Panc1 (cell line): ENCODE measurements at regions not wholly inside any gene's neighbourhood (a gene's known extent, or its start where the extent isn't known, plus 50 kb on each side); places are given as distances from the start of the nearest gene placed in this dataset.

Experiments
- ATAC-seq: fragments of 200-7000 bp; cut with Tn5 transposase; 2 replicates; pipeline ENCODE4 v1.9.1; 2020; ENCODE audit warnings: mild to moderate bottlenecking, moderate library complexity
- BruUV-seq: library from RNA; stranded (reverse); fragments of 400-500 nt; replicated peaks from 2 replicates; lab custom pipeline; 2021; lab: Mats Ljungman, UMichigan
- CTCF ChIA-PET: fragments of 300-600 bp; sonication (Branson Sonifier 250); formaldehyde crosslinking; loops from one replicate; lab custom pipeline; 2022; ENCODE audit warnings: antibody characterized with exemption; lab: Charles Lee
- POLR2A ChIA-PET: fragments of 300-600 bp; sonication (Branson Sonifier 250); formaldehyde crosslinking; loops from one replicate; lab custom pipeline; 2022; ENCODE audit warnings: antibody characterized with exemption; lab: Charles Lee
- DNase-seq: peaks from one replicate; pipeline ENCODE4 v3.0.0-alpha.2; 2010; ENCODE audit warnings: low read depth, low spot score
- H3K27ac ChIP-seq: 2 replicates; pipeline ENCODE4 v1.5.1; 2011; ENCODE audit warnings: mild to moderate bottlenecking, low read length, inconsistent platforms
- H3K27me3 ChIP-seq: fragments of 200-500 bp; sonication (Bioruptor generic); 2 replicates; pipeline ENCODE4 v1.6.0; 2014; ENCODE audit warnings: low read length, inconsistent platforms; ENCODE audit not compliant: control insufficient read depth, insufficient read depth
- H3K36me3 ChIP-seq: fragments of 200-500 bp; sonication (Bioruptor generic); 2 replicates; pipeline ENCODE4 v1.5.1; 2014; ENCODE audit warnings: inconsistent platforms, mild to moderate bottlenecking, low read length, moderate library complexity; ENCODE audit not compliant: control insufficient read depth, insufficient read depth
- H3K4me1 ChIP-seq: 2 replicates; pipeline ENCODE4 v1.5.1; 2011; ENCODE audit warnings: inconsistent platforms, mild to moderate bottlenecking, low read length, moderate library complexity; ENCODE audit not compliant: control insufficient read depth, insufficient read depth
- H3K4me3 ChIP-seq, 2 experiments: 2 replicates each; pipeline ENCODE4 v1.5.1; 2011 to 2012; ENCODE audit warnings: low read depth in 2 of 2, low read length in 2 of 2, mild to moderate bottlenecking in 2 of 2, inconsistent platforms in 1 of 2, moderate library complexity in 1 of 2
- H3K9me3 ChIP-seq: fragments of 200-500 bp; sonication (Bioruptor generic); 2 replicates; pipeline ENCODE4 v1.5.1; 2014; ENCODE audit warnings: low read depth, mild to moderate bottlenecking, inconsistent platforms, low read length, moderate library complexity; ENCODE audit not compliant: control insufficient read depth, insufficient read depth
- CTCF ChIP-seq: fragments of 450-650 bp; IDR thresholded peaks from 2 replicates; pipeline ENCODE4 v1.5.1; 2017; ENCODE audit warnings: mild to moderate bottlenecking
- POLR2AphosphoS5 ChIP-seq: IDR thresholded peaks from 2 replicates; pipeline ENCODE4 v1.6.1; 2012; ENCODE audit warnings: mild to moderate bottlenecking, low read depth, low read length, moderate library complexity
- REST ChIP-seq, 2 experiments: IDR thresholded peaks; 2 replicates each; pipeline ENCODE4 v1.6.1; 2011 to 2012; ENCODE audit warnings: low read depth in 2 of 2, control low read depth in 1 of 2, low read length in 1 of 2, mild to moderate bottlenecking in 1 of 2, moderate library complexity in 1 of 2; ENCODE audit not compliant: insufficient read depth in 1 of 2
- SIN3A ChIP-seq: IDR thresholded peaks from 2 replicates; pipeline ENCODE4 v1.6.1; 2012; ENCODE audit warnings: low read depth, mild to moderate bottlenecking, low read length, moderate library complexity, borderline replicate concordance; ENCODE audit not compliant: insufficient read depth
- TCF7L2 ChIP-seq: IDR thresholded peaks from 2 replicates; pipeline ENCODE4 v1.6.1; 2011; ENCODE audit warnings: mild to moderate bottlenecking, low read depth, low read length, inconsistent platforms
- in situ Hi-C: cut with HindIII; loops from 2 replicates; pipeline ENCODE4 v1.10.0; 2016; ENCODE audit warnings: low sequenced_read_pairs, low pct_unique_long_range_greater_than_20kb
- intact Hi-C: fragments of 100-400 bp; cut with micrococcal nuclease; formaldehyde crosslinking; loops from one replicate; pipeline ENCODE4 v1.10.0; 2022; ENCODE audit not compliant: unreplicated experiment

- Histone ChIP-seq H3K9me3 (no peaks in the 10 kb centered on the region), H3K27ac (no peak overlapping the region), H3K4me1 (no peaks in the 10 kb centered on the region), H3K36me3 (no peaks in the 10 kb centered on the region), H3K27me3 (no peaks in the 10 kb centered on the region), H3K4me3 (no peak overlapping the region)
- in situ Hi-C loops: no loop called here
- ATAC-seq: no peak
- no TSS peak for BruUV-seq
- CTCF ChIA-PET: interaction anchor here (0.7 kb wide), 1 partner anchor 439 kb away, joined by 3 read pairs; no protein-coding TSS in a partner anchor
- no peak for DNase-seq
- intact Hi-C loops: no loop called here
- TF ChIP-seq REST (IDR thresholded peaks at IDR 0.05; ENCODE audit: insufficient read depth in 1 of 2, low read depth in 2 of 2, low read length in 1 of 2) (no peak), TCF7L2 (no peak), POLR2AphosphoS5 (no peak), CTCF (no peak), SIN3A (no peak)
- POLR2A ChIA-PET: no interaction called here
These were observed 585.3 kb downstream of the EBF1 start for GRCh38 chr5:158514319-158514985.

- DNase-seq: no peak
- in situ Hi-C loops: no loop called here
- Histone ChIP-seq H3K27me3 (no peaks in the 10 kb centered on the region), H3K4me1 (no peaks in the 10 kb centered on the region), H3K27ac (no peak overlapping the region), H3K4me3 (no peak overlapping the region), H3K9me3 (no peaks in the 10 kb centered on the region), H3K36me3 (no peaks in the 10 kb centered on the region)
- CTCF ChIA-PET: no interaction called here
- intact Hi-C loops: no loop called here
- POLR2A ChIA-PET: no interaction called here
- BruUV-seq: no TSS peak
- TF ChIP-seq REST (IDR thresholded peaks at IDR 0.05; ENCODE audit: insufficient read depth in 1 of 2, low read depth in 2 of 2, low read length in 1 of 2) (no peak), CTCF (no peak), TCF7L2 (no peak), POLR2AphosphoS5 (no peak), SIN3A (no peak)
- no peak for ATAC-seq
These were observed 586.0 kb downstream of the EBF1 start for GRCh38 chr5:158513490-158514318.
